ENCODE measurements at regions not wholly inside any gene's neighbourhood (a gene's known extent, or its start where the extent isn't known, plus 50 kb on each side); places are given as distances from the start of the nearest gene placed in this dataset.
"Not testable (repeated sequence)": the region's sequence is repeated elsewhere in the genome, so short reads cannot be mapped to it uniquely, and the experiment has no call there.

GRCh38 chr12:20155374-20155773 lies 213.0 kb upstream of the PDE3A start:
- DNase-seq = no peak

GRCh38 chr12:20160899-20161298 lies 207.4 kb upstream of the PDE3A start:
- DNase-seq = not testable (repeated sequence)

- DNase-seq = no peak
Observed at GRCh38 chr12:20174528-20175175, 193.7 kb upstream of the PDE3A start.

- no peak for DNase-seq
Observed at GRCh38 chr12:20175704-20176388, 192.5 kb upstream of the PDE3A start.

GRCh38 chr12:20181416-20182180 lies 186.7 kb upstream of the PDE3A start:
- no peak for DNase-seq

GRCh38 chr12:20183563-20183962 lies 184.8 kb upstream of the PDE3A start:
- DNase-seq = no peak

GRCh38 chr12:20184514-20184913 lies 183.8 kb upstream of the PDE3A start:
- no peak for DNase-seq

- no peak for DNase-seq
Observed at GRCh38 chr12:20187456-20187855, 180.9 kb upstream of the PDE3A start.

- no peak for DNase-seq
Observed at GRCh38 chr12:20188930-20189653, 179.2 kb upstream of the PDE3A start.

- DNase-seq = no peak
Observed at GRCh38 chr12:20189767-20190166, 178.6 kb upstream of the PDE3A start.

- DNase-seq = no peak
Observed at GRCh38 chr12:20194171-20194570, 174.2 kb upstream of the PDE3A start.

GRCh38 chr12:20196767-20197166 lies 171.6 kb upstream of the PDE3A start:
- DNase-seq = no peak

GRCh38 chr12:20197411-20197810 lies 170.9 kb upstream of the PDE3A start:
- no peak for DNase-seq

GRCh38 chr12:20199780-20200179 lies 168.6 kb upstream of the PDE3A start:
- DNase-seq = no peak

GRCh38 chr12:20201733-20202132 lies 166.6 kb upstream of the PDE3A start:
- no peak for DNase-seq

- no peak for DNase-seq
Observed at GRCh38 chr12:20205854-20206253, 162.5 kb upstream of the PDE3A start.

GRCh38 chr12:20206410-20206809 lies 161.9 kb upstream of the PDE3A start:
- DNase-seq = no peak

- DNase-seq = no peak
Observed at GRCh38 chr12:20210621-20211215, 157.6 kb upstream of the PDE3A start.

GRCh38 chr12:20211541-20211940 lies 156.8 kb upstream of the PDE3A start:
- DNase-seq = no peak

- no peak for DNase-seq
Observed at GRCh38 chr12:20211981-20212421, 156.3 kb upstream of the PDE3A start.

GRCh38 chr12:20212658-20213555 lies 155.4 kb upstream of the PDE3A start:
- DNase-seq = peak; percentile 60

Measured in NCI-H1105 (cell line).